Sigmoid colon (tissue), 6 donors: ENCODE measurements at regions not wholly inside any gene's neighbourhood (a gene's known extent, or its start where the extent isn't known, plus 50 kb on each side); places are given as distances from the start of the nearest gene placed in this dataset.

Source experiments
- DNase-seq: peaks from one replicate; pipeline ENCODE4 v3.0.0-alpha.2; 2019
- H3K27ac ChIP-seq, 4 donors: fragments of 200-600 bp; sonication (generic); one replicate each; pipeline ENCODE4 v1.5.1; 2016 to 2019; ENCODE audit warnings: mild to moderate bottlenecking in 1 of 4
- H3K27me3 ChIP-seq, 3 donors: fragments of 200-600 bp; sonication (generic); one replicate each; pipeline ENCODE4 v1.5.1; 2019; ENCODE audit warnings: mild to moderate bottlenecking in 1 of 3
- H3K36me3 ChIP-seq, 4 donors: fragments of 200-600 bp; sonication (generic); one replicate each; pipeline ENCODE4 v1.5.1; 2016 to 2019
- H3K4me1 ChIP-seq, 4 donors: fragments of 200-600 bp; sonication (generic); one replicate each; pipeline ENCODE4 v1.5.1; 2017 to 2019
- H3K4me3 ChIP-seq, 4 donors: fragments of 200-600 bp; sonication (generic); one replicate each; pipeline ENCODE4 v1.5.1; 2017 to 2019; ENCODE audit warnings: mild to moderate bottlenecking in 2 of 4, moderate library complexity in 1 of 4
- H3K9me3 ChIP-seq, 4 donors: fragments of 200-600 bp in 3 of 4; sonication (generic) in 3 of 4; one replicate each; pipeline versions ENCODE4 v1.5.1 to v1.6.1; 2013 to 2019
- EP300 ChIP-seq, 4 donors: sonication (generic); formaldehyde crosslinking; IDR thresholded peaks; one replicate each; pipeline ENCODE4 v1.6.1; 2017; ENCODE audit warnings: antibody characterized with exemption in 4 of 4
- POLR2A ChIP-seq, 2 donors: fragments of 450-650 bp; IDR thresholded peaks; one replicate each; pipeline ENCODE4 v1.6.1; 2016; ENCODE audit warnings: antibody characterized with exemption in 2 of 2, mild to moderate bottlenecking in 2 of 2, moderate library complexity in 2 of 2
- POLR2AphosphoS5 ChIP-seq, 4 donors: sonication (generic); formaldehyde crosslinking; IDR thresholded peaks; one replicate each; pipeline ENCODE4 v1.6.1; 2017; ENCODE audit warnings: antibody characterized with exemption in 4 of 4
- WGBS, 2 donors: extraction: QIAGEN DNeasy Blood & Tissue Kit; methylation state at CpG; one replicate each; pipeline ENCODE4 v1.1.7; 2013; 5-methylcytosine and 5-hydroxymethylcytosine counted together
- intact Hi-C: fragments of 100-400 bp; cut with DNase I; formaldehyde crosslinking; loops from one replicate; pipeline ENCODE4 v1.15.1; 2023
- TF ChIP-seq, protein P1 (sequence below), 4 experiments: fragments of 450-650 bp in 3 of 4; fragments of 200-600 bp in 1 of 4; IDR thresholded peaks; one replicate each; pipeline ENCODE4 v1.5.1; 2016 to 2019; ENCODE audit warnings: antibody characterized with exemption in 4 of 4, mild to moderate bottlenecking in 3 of 4, moderate library complexity in 2 of 4
- donor health status: healthy with polysubstance abuse.
- donor health status: healthy.

DNA sequence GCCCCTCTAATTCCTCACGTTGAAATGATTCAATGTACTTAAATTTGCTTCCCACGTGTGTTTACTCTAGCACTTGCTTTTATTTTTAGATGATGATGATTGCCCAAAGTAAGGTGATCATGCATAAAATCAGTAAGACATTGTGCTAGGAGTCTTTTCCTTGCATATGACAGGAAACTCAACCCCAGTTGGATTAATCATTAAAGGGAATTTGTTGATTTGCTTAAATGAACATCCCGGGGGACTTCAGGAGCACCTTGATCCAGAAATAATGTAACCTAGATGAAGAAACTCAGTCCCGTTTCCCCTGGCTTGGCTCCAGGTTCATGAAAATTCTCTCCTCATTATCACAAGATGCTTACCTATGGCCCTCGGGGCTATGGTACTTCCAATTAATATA is 106.1 kb upstream of the STC2 start:
- Histone ChIP-seq H3K4me1 (peaks cover 0 to 15% (median 4%) of the 10 kb centered on the region in 4 donors), H3K4me3 (no peak overlapping the region), H3K9me3 (no peaks in the 10 kb centered on the region), H3K36me3 (no peaks in the 10 kb centered on the region), H3K27ac (no peak overlapping the region), H3K27me3 (no peaks in the 10 kb centered on the region)
- no peak for DNase-seq
- WGBS, 2 donors, result 56 to 81% methylated on average over 5 of the region's 5 CpGs
- TF ChIP-seq, protein P1, sequence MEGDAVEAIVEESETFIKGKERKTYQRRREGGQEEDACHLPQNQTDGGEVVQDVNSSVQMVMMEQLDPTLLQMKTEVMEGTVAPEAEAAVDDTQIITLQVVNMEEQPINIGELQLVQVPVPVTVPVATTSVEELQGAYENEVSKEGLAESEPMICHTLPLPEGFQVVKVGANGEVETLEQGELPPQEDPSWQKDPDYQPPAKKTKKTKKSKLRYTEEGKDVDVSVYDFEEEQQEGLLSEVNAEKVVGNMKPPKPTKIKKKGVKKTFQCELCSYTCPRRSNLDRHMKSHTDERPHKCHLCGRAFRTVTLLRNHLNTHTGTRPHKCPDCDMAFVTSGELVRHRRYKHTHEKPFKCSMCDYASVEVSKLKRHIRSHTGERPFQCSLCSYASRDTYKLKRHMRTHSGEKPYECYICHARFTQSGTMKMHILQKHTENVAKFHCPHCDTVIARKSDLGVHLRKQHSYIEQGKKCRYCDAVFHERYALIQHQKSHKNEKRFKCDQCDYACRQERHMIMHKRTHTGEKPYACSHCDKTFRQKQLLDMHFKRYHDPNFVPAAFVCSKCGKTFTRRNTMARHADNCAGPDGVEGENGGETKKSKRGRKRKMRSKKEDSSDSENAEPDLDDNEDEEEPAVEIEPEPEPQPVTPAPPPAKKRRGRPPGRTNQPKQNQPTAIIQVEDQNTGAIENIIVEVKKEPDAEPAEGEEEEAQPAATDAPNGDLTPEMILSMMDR (IDR thresholded peaks at IDR 0.05), result no peak
- TF ChIP-seq POLR2AphosphoS5 (IDR thresholded peaks at IDR 0.05), result no peak
- TF ChIP-seq EP300 (IDR thresholded peaks at IDR 0.05), result no peak
- TF ChIP-seq POLR2A (IDR thresholded peaks at IDR 0.05), result no peak
- intact Hi-C loops, result no loop called here

DNA sequence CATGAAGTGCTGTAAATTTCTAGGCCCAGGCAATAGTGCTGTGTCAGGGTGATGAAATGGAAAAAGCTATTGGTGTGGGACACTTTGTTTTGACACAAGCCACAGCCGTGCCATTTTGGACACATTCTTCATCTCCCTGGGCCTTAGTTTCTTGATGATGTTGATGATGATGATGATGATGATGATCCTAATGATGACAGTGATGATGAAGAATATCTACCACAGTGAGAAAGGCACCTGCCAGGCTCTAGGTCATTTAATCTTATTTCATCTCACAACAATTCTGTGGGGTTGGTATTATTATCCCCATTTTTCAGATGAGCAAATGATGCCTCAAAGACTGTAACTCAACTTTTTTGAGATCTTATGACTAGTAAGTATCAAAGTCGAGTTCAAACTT is 102.2 kb upstream of the STC2 start:
- 73 to 83% methylated on average over 2 of the region's 2 CpGs for WGBS, 2 donors
- DNase-seq, result no peak
- no peak overlapping the region for H3K27ac ChIP-seq
- no peaks in the 10 kb centered on the region for H3K9me3 ChIP-seq
- intact Hi-C loops, result no loop called here
- no peaks in the 10 kb centered on the region for H3K27me3 ChIP-seq
- no peaks in the 10 kb centered on the region for H3K36me3 ChIP-seq
- H3K4me1 ChIP-seq, result peaks cover 0 to 5% (median 2%) of the 10 kb centered on the region in 4 donors
- TF ChIP-seq EP300 (IDR thresholded peaks at IDR 0.05) (no peak), POLR2A (IDR thresholded peaks at IDR 0.05) (no peak), POLR2AphosphoS5 (IDR thresholded peaks at IDR 0.05) (no peak)
- TF ChIP-seq, protein P1 (IDR thresholded peaks at IDR 0.05), result no peak
- H3K4me3 ChIP-seq, result no peak overlapping the region

DNA sequence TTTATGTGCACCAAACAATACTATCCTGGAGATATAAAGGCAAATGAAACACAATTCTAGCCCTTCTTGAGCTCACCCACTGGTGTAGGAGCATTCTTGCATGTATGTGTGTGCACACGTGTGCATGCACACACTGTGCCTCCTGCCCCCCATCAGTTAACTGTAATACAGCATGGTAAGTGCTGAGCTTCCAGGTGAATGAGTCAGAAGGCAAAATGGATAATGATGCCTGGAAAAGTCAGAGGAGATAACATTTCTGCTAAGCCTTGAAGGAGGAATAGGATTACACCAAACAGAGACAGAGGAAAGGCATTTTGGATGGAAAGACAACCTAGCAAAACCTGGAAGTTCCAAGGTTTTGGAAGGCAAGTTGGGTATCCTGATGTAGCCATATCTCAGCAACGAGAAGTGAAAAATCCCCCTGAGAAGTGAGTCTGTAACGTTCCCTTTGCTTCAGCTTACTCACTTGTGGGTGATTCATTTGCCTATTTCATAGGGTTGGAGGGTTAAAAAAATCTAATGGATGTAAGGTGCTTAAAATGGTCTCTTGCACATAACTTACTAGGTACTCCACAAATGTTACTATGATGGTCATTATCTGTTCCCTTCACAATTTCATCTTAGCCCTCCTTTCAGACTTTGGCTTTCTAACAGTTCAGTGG is 101.4 kb upstream of the STC2 start:
- H3K27ac ChIP-seq, result no peak overlapping the region
- H3K4me1 ChIP-seq, result no peaks in the 10 kb centered on the region
- no peak overlapping the region for H3K4me3 ChIP-seq
- intact Hi-C loops, result no loop called here
- TF ChIP-seq EP300 (IDR thresholded peaks at IDR 0.05), result no peak
- no peak for TF ChIP-seq POLR2AphosphoS5 (IDR thresholded peaks at IDR 0.05)
- TF ChIP-seq, protein P1 (IDR thresholded peaks at IDR 0.05), result no peak
- no peak for TF ChIP-seq POLR2A (IDR thresholded peaks at IDR 0.05)
- no peaks in the 10 kb centered on the region for H3K9me3 ChIP-seq
- no peak for DNase-seq
- no peaks in the 10 kb centered on the region for H3K36me3 ChIP-seq
- H3K27me3 ChIP-seq, result no peaks in the 10 kb centered on the region
- WGBS, 2 donors, result 73 to 81% methylated on average over 3 of the region's 3 CpGs

DNA sequence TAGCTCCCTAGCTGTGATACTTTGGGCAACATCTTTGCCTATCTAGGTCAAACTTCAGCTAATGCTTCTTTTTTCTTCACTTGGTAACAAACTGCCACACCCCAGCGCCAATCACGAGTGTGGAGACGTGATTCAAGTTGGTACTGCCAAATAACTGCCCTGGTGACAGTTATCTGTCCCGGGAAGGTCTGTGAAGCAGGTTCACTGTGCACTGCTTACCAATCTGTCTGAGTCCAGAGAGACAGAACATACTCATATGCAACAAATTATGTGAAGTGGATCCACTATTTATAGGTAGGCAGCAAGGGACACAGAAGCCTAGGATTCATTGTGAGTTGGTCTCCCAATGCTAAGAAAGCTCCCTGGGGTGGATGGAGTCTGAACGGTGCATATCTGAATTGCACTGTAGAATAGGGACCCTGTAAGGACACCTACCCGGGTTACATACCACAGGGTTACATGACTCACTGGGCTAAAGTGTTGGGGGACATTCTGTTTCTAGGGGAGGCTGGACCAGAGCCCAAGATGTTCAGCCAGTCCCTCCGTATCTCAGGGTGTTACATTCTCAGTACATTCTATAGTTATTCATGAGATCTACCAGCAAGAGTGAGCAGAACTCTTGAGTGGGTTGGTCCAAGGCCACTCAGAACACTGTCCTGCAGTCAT is 95.4 kb upstream of the STC2 start:
- intact Hi-C loops, result no loop called here
- DNase-seq, result no peak
- 71 to 90% methylated on average over 7 of the region's 7 CpGs for WGBS, 2 donors
- H3K4me3 ChIP-seq, result no peak overlapping the region
- H3K27me3 ChIP-seq, result no peaks in the 10 kb centered on the region
- H3K9me3 ChIP-seq, result peaks cover 0 to 5% (median 2%) of the 10 kb centered on the region in 4 donors
- TF ChIP-seq, protein P1 (IDR thresholded peaks at IDR 0.05), result no peak
- no peak for TF ChIP-seq EP300 (IDR thresholded peaks at IDR 0.05)
- no peak for TF ChIP-seq POLR2AphosphoS5 (IDR thresholded peaks at IDR 0.05)
- no peak for TF ChIP-seq POLR2A (IDR thresholded peaks at IDR 0.05)
- H3K27ac ChIP-seq, result no peak overlapping the region
- no peaks in the 10 kb centered on the region for H3K36me3 ChIP-seq
- peaks cover 0 to 18% (median 12%) of the 10 kb centered on the region in 4 donors for H3K4me1 ChIP-seq
